HG03439 (cell line): ENCODE measurements at regions not wholly inside any gene's neighbourhood (a gene's known extent, or its start where the extent isn't known, plus 50 kb on each side); places are given as distances from the start of the nearest gene placed in this dataset.
"Not testable (repeated sequence)": the region's sequence is repeated elsewhere in the genome, so short reads cannot be mapped to it uniquely, and the experiment has no call there.

ENCODE experiments used
- ATAC-seq: cut with Tn5 transposase; IDR thresholded peaks from one replicate; pipeline ENCODE4 v1.9.1; 2021; ENCODE audit warnings: mild to moderate bottlenecking, moderate library complexity; ENCODE audit not compliant: unreplicated experiment

DNA sequence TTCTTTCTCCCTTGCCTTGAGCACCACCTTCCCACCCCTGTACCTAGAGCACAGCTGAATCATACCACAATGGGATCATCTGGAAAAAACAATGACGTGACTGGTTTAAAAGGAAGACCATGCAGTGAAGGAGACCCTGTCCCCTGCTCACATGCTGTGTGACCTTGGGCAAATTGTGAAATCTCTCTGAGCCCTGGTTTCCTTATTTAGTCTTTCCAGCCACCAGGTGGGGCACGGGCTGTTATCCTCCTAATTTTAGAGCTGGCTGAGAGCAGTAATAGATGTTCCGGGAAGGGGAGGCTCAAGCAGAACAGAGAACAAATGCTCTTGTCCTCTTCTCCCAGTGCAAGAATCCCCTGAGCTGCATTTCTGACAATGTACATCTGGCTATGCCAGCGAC is 198.3 kb downstream of the RPS24 start:
- ATAC-seq, result no peak

GRCh38 chr10:78236416-78237015 is 202.9 kb downstream of the RPS24 start:
- no peak for ATAC-seq

DNA sequence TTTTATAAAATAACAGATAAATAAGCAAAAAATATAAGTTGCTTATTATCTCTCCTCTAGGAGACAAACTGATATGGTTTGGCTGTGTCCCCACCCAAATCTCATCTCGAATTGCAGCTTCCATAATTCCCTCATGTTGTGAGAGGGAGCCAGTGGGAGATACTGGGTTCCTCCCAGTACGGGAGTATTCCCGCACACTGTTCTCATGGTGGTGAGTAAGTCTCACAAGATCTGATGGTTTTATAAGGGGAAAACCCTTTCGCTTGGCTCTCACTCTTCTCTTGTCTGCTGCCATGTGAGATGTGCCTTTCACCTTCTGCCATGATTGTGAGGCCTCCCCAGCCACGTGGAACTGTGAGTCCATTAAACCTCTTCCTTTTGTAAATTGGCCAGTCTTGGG is 204.3 kb downstream of the RPS24 start:
- not testable (repeated sequence) for ATAC-seq

DNA sequence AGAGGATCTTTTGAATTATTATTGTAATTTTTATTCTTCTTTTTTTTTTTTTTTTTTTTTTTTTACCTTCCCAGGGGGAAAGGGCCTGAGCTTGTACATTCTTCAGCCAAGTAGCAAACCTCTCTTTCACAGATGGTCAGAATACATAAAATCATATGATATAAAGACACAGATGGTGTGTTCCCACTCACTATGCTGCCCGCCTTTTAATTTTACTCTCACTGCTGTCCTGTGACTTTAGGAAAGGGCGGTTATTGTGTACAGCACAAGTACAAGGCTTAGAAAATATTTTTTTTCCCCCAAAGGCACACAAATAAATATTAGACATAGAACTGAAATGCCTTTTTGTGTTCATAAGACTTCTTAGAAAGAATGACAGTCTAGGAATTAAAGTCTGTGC is 213.6 kb downstream of the RPS24 start:
- ATAC-seq, result no peak

DNA sequence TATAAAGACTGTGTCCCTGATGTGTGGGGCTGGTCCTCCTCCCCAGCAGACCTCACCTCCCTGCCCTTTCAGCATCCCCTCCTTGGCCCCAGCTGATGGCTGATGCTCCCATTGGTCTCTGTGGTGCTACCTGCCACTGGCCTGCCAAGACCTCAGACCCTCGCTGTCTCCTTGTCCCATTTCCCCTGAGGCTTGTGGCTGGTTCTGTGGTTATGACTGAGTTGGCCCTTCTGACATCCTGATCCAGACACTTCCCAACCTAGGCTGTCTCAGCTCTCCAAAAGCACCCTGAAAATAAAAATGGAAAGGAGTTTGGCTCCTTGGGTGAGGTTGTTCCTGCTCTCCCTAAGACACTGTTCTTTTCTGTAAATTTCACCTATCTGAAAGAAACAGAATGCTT is 214.2 kb downstream of the RPS24 start:
- ATAC-seq, result no peak

- ATAC-seq, result no peak
These were observed 215.2 kb downstream of the RPS24 start for GRCh38 chr10:78248651-78249464.

DNA sequence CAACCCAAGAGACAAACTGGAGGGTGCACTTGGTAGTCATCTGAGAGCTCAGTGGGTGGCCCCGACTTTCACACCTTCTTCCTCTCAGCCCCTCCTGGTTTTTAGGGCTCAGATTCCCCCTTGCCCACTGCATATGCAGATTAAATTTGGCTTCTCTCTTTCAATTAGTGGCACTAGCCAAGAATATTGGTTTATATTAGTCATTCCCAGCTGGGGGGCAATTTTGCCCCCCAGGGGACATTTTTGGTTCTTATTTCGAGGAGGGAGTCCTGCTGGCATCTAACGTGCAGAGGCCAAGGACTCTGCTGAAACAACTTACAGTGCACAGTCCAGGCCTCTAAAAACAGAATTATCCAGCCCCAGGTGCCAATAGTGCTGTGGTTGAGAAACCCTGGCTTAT is 216.0 kb downstream of the RPS24 start:
- no peak for ATAC-seq

- no peak for ATAC-seq
These were observed 216.8 kb downstream of the RPS24 start for GRCh38 chr10:78250313-78251015.

- ATAC-seq, result no peak
These were observed 217.3 kb downstream of the RPS24 start for GRCh38 chr10:78251016-78251385.

DNA sequence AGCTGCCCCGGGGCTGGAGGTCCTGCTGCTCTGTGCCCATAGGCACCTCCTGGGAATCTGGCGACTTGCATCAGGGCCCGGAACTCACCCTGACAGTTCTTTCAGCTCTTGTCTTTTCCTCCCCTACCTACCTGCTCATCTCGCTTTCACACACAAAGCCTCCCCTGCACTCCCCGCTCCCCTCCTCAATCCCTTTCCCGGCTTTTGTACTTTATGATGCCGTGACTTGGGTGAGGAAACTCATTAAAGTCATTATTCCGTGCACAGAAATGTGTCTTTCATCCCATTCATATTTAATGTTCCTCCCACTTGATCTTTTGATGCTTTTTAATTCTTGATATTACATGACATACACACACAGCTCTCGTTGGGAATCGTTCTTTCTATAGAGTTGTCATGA is 218.6 kb downstream of the RPS24 start:
- ATAC-seq, result no peak

- ATAC-seq, result no peak
These were observed 219.6 kb downstream of the RPS24 start for GRCh38 chr10:78253063-78253853.

DNA sequence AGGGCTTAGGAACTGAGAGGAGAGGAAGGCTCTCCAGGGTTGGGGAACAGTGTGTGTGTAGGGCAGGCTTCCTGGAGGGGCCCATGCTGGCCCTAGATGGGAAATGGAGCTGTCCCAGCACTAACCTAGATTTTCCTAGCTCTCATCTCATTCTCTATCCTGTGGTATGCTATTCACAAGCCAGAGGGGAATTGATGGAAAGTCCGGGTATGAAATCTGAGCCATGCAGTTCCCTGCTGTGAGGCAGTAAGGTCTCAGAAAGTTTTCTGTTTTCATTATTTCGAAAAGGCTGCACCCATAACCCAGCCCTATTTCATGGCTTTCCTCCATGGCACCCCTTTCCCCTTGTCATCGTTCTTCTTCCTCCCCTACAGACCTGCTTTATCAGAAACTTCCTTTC is 220.3 kb downstream of the RPS24 start:
- no peak for ATAC-seq

GRCh38 chr10:78255214-78255613 is 221.6 kb downstream of the RPS24 start:
- ATAC-seq, result no peak

- ATAC-seq, result no peak
These were observed 222.4 kb downstream of the RPS24 start for GRCh38 chr10:78255796-78256638.

DNA sequence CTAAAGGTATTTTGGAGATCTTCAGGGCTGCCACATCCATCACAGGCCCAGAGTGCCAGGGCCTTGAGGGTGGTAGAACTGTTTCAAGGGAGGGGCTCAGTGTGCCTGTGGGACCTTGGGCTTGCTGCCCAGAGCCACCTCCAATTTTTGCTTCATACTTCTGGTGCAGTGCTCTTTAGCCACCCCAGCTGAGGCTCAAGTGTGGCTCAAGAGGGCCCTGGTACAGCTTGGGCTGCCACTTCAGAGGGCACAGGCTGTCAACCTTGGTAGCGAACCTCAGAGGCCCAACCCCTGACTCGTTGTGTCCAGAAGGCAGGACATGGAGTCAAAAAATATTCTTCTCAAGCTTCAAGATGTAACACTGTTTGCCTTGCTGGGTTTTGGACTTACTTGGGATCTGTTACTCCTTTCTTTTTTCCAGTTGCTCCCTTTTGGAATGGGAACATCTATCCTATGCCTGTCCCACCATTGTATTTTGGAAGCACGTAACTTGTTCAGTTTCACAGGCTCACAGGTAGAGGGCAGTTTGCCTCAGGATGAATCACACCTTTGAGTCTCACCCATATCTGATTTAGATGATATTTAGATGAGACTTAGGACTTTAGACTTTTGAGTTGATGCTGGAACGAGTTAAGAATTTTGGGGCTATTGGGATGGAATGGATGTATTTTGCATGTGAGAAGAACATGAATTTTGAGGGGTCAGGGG is 224.8 kb downstream of the RPS24 start:
- ATAC-seq, result no peak

GRCh38 chr10:78259391-78259790 is 225.7 kb downstream of the RPS24 start:
- ATAC-seq, result no peak

- ATAC-seq, result no peak
These were observed 226.5 kb downstream of the RPS24 start for GRCh38 chr10:78260141-78260540.

DNA sequence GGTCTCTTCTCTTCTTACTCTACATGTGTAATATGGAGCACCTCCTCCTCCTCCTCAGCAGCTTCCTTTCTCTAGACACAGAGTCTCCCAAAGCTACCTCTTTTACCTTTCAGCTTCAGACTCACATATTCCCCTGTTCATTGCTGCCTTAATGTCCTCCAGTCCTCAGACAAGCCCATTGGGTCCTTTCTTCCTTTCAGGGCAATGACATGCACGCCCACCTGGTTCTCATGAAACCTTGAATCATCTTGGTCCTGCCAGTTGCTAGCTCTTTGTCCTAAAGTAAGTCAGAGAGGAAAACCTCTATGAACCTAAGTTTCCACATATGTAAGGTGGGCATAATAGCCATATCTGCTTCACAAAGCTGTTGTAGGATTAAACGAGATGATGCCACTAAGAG is 227.0 kb downstream of the RPS24 start:
- no peak for ATAC-seq

- no peak for ATAC-seq
These were observed 227.6 kb downstream of the RPS24 start for GRCh38 chr10:78261291-78261690.

DNA sequence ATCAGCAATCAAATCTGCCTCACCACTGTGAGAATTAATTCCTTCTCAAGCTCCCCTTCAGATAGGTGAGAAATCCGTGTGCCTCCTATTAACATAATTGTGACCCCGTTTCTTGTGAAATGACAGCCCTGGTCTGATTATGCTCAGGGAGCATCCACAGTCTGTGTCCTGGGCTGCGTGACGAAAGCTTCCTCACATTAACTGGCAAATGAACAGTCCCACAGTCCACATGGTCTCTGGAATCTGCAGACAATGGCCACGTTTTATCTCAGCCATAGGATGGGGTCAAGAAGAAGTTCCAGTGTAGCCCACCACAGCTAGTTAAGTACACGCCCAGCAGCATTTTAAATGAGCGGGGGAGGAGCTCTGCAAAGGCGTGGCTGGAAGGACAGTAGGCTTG is 229.2 kb downstream of the RPS24 start:
- no peak for ATAC-seq
